ENCODE measurements at regions not wholly inside any gene's neighbourhood (a gene's known extent, or its start where the extent isn't known, plus 50 kb on each side); places are given as distances from the start of the nearest gene placed in this dataset.

GRCh38 chr9:88064554-88064953, 73.7 kb downstream of the SPATA31C2 start:
- no peaks in the 10 kb centered on the region for H3K9me3 ChIP-seq
- DNase-seq = peak; percentile 29
- TF ChIP-seq GATA2 (CRISPR knock-in tag; IDR thresholded peaks at IDR 0.05) = 0 out of 2 replicates have a peak, but pooled peaks have one; percentile 22
- TF ChIP-seq EP300 (IDR thresholded peaks at IDR 0.05; ENCODE audit: borderline replicate concordance in 1 of 2, low read depth in 1 of 2, low read length in 1 of 2) = peak in 1 of 2 experiments; percentile 49; a peak in 1 of 4 replicates
- no peak for TF ChIP-seq NRF1 (IDR thresholded peaks at IDR 0.05; ENCODE audit: low read depth, low read length)
- no peak overlapping the region for H3K27ac ChIP-seq (ENCODE audit: low read depth in 2 of 2, low read length in 1 of 2)
- H3K4me2 ChIP-seq = no peak overlapping the region
- H3K79me2 ChIP-seq (ENCODE audit: insufficient read depth) = no peaks in the 10 kb centered on the region
- WGBS (ENCODE audit: low lambda C conversion rate) = 15% methylated on average over 4 of the region's 4 CpGs
- H3F3A ChIP-seq (replicated peaks; ENCODE audit: insufficient read depth) = no peaks in the 10 kb centered on the region
- peaks cover 0 to 2% of the 10 kb centered on the region in 2 experiments; a peak in 2 of 4 replicates for H3K4me1 ChIP-seq (ENCODE audit: control insufficient read depth in 1 of 2, insufficient read depth in 2 of 2, low read depth in 1 of 2, low read length in 1 of 2)
- H3K36me3 ChIP-seq (replicated peaks in 1 of 2; ENCODE audit: control insufficient read depth in 1 of 2, insufficient read depth in 2 of 2, low read length in 1 of 2) = no peaks in the 10 kb centered on the region
- H2AFZ ChIP-seq (ENCODE audit: low read depth) = no peak overlapping the region
- H3K27me3 ChIP-seq (ENCODE audit: insufficient read depth) = no peaks in the 10 kb centered on the region
- ChIA-PET POLR2A (no interaction called here), CTCF (interaction anchor here (1.9 kb wide), 1 partner anchor 12 kb away, joined by 9 read pairs; no protein-coding TSS in a partner anchor)
- H3K4me3 ChIP-seq (ENCODE audit: low read depth in 2 of 2, low read length in 1 of 2) = no peak overlapping the region
- H3K9ac ChIP-seq = no peak overlapping the region
- no peaks in the 10 kb centered on the region for H4K20me1 ChIP-seq (ENCODE audit: insufficient read depth)
- no peaks in the 10 kb centered on the region for H3K9me2 ChIP-seq

DNA sequence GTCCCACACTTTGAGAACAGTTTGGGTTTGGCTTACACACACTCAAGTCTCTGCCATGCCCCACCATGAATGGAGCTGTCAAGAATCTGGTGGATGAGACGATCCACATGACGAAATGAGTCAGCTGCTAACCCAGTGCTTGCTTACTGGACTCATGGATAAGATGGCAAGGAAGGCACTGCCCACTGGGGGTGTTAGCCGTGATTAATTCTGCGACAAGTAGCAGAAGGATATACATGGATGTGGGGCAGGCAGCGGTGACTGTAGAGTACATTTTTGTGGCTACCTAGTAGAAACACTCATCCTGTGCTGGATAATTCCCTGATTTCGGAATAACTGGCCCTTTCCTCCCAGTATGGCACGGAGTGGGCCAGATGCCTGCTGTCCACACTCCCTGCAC, 77.5 kb downstream of the SPATA31C2 start:
- H3K9me2 ChIP-seq = no peaks in the 10 kb centered on the region
- H3F3A ChIP-seq (replicated peaks; ENCODE audit: insufficient read depth) = no peaks in the 10 kb centered on the region
- H3K79me2 ChIP-seq (ENCODE audit: insufficient read depth) = no peaks in the 10 kb centered on the region
- H3K27ac ChIP-seq (ENCODE audit: low read depth in 2 of 2, low read length in 1 of 2) = no peak overlapping the region
- no peak overlapping the region for H3K4me3 ChIP-seq (ENCODE audit: low read depth in 2 of 2, low read length in 1 of 2)
- peaks cover 0 to 2% of the 10 kb centered on the region in 2 experiments; a peak in 2 of 4 replicates for H3K4me1 ChIP-seq (ENCODE audit: control insufficient read depth in 1 of 2, insufficient read depth in 2 of 2, low read depth in 1 of 2, low read length in 1 of 2)
- H3K36me3 ChIP-seq (replicated peaks in 1 of 2; ENCODE audit: control insufficient read depth in 1 of 2, insufficient read depth in 2 of 2, low read length in 1 of 2) = no peaks in the 10 kb centered on the region
- TF ChIP-seq, protein P1, sequence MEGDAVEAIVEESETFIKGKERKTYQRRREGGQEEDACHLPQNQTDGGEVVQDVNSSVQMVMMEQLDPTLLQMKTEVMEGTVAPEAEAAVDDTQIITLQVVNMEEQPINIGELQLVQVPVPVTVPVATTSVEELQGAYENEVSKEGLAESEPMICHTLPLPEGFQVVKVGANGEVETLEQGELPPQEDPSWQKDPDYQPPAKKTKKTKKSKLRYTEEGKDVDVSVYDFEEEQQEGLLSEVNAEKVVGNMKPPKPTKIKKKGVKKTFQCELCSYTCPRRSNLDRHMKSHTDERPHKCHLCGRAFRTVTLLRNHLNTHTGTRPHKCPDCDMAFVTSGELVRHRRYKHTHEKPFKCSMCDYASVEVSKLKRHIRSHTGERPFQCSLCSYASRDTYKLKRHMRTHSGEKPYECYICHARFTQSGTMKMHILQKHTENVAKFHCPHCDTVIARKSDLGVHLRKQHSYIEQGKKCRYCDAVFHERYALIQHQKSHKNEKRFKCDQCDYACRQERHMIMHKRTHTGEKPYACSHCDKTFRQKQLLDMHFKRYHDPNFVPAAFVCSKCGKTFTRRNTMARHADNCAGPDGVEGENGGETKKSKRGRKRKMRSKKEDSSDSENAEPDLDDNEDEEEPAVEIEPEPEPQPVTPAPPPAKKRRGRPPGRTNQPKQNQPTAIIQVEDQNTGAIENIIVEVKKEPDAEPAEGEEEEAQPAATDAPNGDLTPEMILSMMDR (IDR thresholded peaks at IDR 0.05) = no peak
- TF ChIP-seq MXI1 (IDR thresholded peaks at IDR 0.05; ENCODE audit: low read depth, low read length) = no peak
- no peak overlapping the region for H3K4me2 ChIP-seq
- H4K20me1 ChIP-seq (ENCODE audit: insufficient read depth) = no peaks in the 10 kb centered on the region
- no peak overlapping the region for H2AFZ ChIP-seq (ENCODE audit: low read depth)
- WGBS (ENCODE audit: low lambda C conversion rate) = 50% methylated on average over 6 of the region's 7 CpGs
- no peak for DNase-seq
- H3K9me3 ChIP-seq = no peaks in the 10 kb centered on the region
- no peaks in the 10 kb centered on the region for H3K27me3 ChIP-seq (ENCODE audit: insufficient read depth)
- ChIA-PET CTCF (interaction anchor here (1.3 kb wide), 1 partner anchor 15 kb away, joined by 5 read pairs; no protein-coding TSS in a partner anchor), POLR2A (no interaction called here)
- no peak overlapping the region for H3K9ac ChIP-seq

GRCh38 chr9:88059469-88059868, 78.8 kb downstream of the SPATA31C2 start:
- H3K9ac ChIP-seq = no peak overlapping the region
- no peak overlapping the region for H3K4me2 ChIP-seq
- H4K20me1 ChIP-seq (ENCODE audit: insufficient read depth) = no peaks in the 10 kb centered on the region
- H3K9me2 ChIP-seq = no peaks in the 10 kb centered on the region
- no peak for DNase-seq
- peaks cover 0 to 2% of the 10 kb centered on the region in 2 experiments; a peak in 1 of 4 replicates for H3K4me1 ChIP-seq (ENCODE audit: control insufficient read depth in 1 of 2, insufficient read depth in 2 of 2, low read depth in 1 of 2, low read length in 1 of 2)
- H3K79me2 ChIP-seq (ENCODE audit: insufficient read depth) = no peaks in the 10 kb centered on the region
- H3K9me3 ChIP-seq = no peaks in the 10 kb centered on the region
- no peaks in the 10 kb centered on the region for H3K36me3 ChIP-seq (replicated peaks in 1 of 2; ENCODE audit: control insufficient read depth in 1 of 2, insufficient read depth in 2 of 2, low read length in 1 of 2)
- H3K4me3 ChIP-seq (ENCODE audit: low read depth in 2 of 2, low read length in 1 of 2) = no peak overlapping the region
- ChIA-PET POLR2A (no interaction called here), CTCF (no interaction called here)
- no peaks in the 10 kb centered on the region for H3F3A ChIP-seq (replicated peaks; ENCODE audit: insufficient read depth)
- WGBS (ENCODE audit: low lambda C conversion rate) = 51% methylated on average over 3 of the region's 3 CpGs
- no peak overlapping the region for H3K27ac ChIP-seq (ENCODE audit: low read depth in 2 of 2, low read length in 1 of 2)
- H3K27me3 ChIP-seq (ENCODE audit: insufficient read depth) = no peaks in the 10 kb centered on the region
- no peak overlapping the region for H2AFZ ChIP-seq (ENCODE audit: low read depth)
- TF ChIP-seq NRF1 (IDR thresholded peaks at IDR 0.05; ENCODE audit: low read depth, low read length) = no peak
- TF ChIP-seq NFIC (IDR thresholded peaks at IDR 0.05; ENCODE audit: borderline replicate concordance) = no peak
- TF ChIP-seq ELF1 (IDR thresholded peaks at IDR 0.05) = no peak
- no peak for TF ChIP-seq FOSL2 (IDR thresholded peaks at IDR 0.05; ENCODE audit: borderline replicate concordance, low read depth)
- TF ChIP-seq REST (IDR thresholded peaks at IDR 0.05; ENCODE audit: low read depth, low read length) = no peak
- no peak for TF ChIP-seq RFX5 (IDR thresholded peaks at IDR 0.05; ENCODE audit: low read length)
- TF ChIP-seq GABPA (IDR thresholded peaks at IDR 0.05; ENCODE audit: low read depth) = no peak
- TF ChIP-seq TEAD4 (IDR thresholded peaks at IDR 0.05; ENCODE audit: borderline replicate concordance, insufficient read depth) = no peak
- no peak for TF ChIP-seq RCOR1 (IDR thresholded peaks at IDR 0.05; ENCODE audit: low read length)
- TF ChIP-seq, protein P2, sequence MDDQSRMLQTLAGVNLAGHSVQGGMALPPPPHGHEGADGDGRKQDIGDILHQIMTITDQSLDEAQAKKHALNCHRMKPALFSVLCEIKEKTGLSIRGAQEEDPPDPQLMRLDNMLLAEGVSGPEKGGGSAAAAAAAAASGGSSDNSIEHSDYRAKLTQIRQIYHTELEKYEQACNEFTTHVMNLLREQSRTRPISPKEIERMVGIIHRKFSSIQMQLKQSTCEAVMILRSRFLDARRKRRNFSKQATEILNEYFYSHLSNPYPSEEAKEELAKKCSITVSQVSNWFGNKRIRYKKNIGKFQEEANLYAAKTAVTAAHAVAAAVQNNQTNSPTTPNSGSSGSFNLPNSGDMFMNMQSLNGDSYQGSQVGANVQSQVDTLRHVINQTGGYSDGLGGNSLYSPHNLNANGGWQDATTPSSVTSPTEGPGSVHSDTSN (IDR thresholded peaks at IDR 0.05) = no peak
- TF ChIP-seq TCF12 (IDR thresholded peaks at IDR 0.05) = no peak
- TF ChIP-seq, protein P3, sequence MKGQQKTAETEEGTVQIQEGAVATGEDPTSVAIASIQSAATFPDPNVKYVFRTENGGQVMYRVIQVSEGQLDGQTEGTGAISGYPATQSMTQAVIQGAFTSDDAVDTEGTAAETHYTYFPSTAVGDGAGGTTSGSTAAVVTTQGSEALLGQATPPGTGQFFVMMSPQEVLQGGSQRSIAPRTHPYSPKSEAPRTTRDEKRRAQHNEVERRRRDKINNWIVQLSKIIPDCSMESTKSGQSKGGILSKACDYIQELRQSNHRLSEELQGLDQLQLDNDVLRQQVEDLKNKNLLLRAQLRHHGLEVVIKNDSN (IDR thresholded peaks at IDR 0.05; ENCODE audit: borderline replicate concordance, low read depth) = no peak

All from SK-N-SH (cell line).